Thoracic aorta (tissue), 2 donors: ENCODE measurements at regions not wholly inside any gene's neighbourhood (a gene's known extent, or its start where the extent isn't known, plus 50 kb on each side); places are given as distances from the start of the nearest gene placed in this dataset.

Experiments
- ATAC-seq: fragments of 150-250 bp; one replicate; pipeline ENCODE4 v1.8.0; 2017; ENCODE audit warnings: low read depth; ENCODE audit not compliant: insufficient number of reproducible peaks, low FRiP score
- DNase-seq: peaks from one replicate; pipeline ENCODE4 v3.0.0-alpha.2; 2020; ENCODE audit warnings: low spot score
- H3K27ac ChIP-seq, 2 donors: fragments of 200-600 bp; sonication (generic); 1 replicate in 1 of 2; 2 replicates in 1 of 2; pipeline ENCODE4 v1.5.1; 2016; ENCODE audit warnings: mild to moderate bottlenecking in 2 of 2, moderate library complexity in 2 of 2
- H3K27me3 ChIP-seq: fragments of 200-600 bp; sonication (generic); replicated peaks from 2 replicates; pipeline ENCODE4 v1.6.0; 2016; ENCODE audit warnings: mild to moderate bottlenecking; ENCODE audit not compliant: insufficient read depth
- H3K36me3 ChIP-seq: fragments of 200-600 bp; sonication (generic); one replicate; pipeline ENCODE4 v1.5.1; 2016
- H3K4me1 ChIP-seq, 2 donors: fragments of 200-600 bp; sonication (generic); 1 replicate in 1 of 2; 2 replicates in 1 of 2; pipeline versions ENCODE4 v1.5.1 to v1.6.0; 2016; ENCODE audit warnings: low read depth in 2 of 2, mild to moderate bottlenecking in 1 of 2; ENCODE audit not compliant: control insufficient read depth in 1 of 2
- H3K4me3 ChIP-seq: fragments of 200-600 bp; sonication (generic); 2 replicates; pipeline ENCODE4 v1.5.1; 2016; ENCODE audit warnings: mild to moderate bottlenecking
- H3K9me3 ChIP-seq: fragments of 200-600 bp; sonication (generic); 2 replicates; pipeline ENCODE4 v1.5.1; 2016
- CTCF ChIP-seq: fragments of 200-600 bp; sonication (generic); IDR thresholded peaks from one replicate; pipeline ENCODE4 v1.5.1; 2019; ENCODE audit warnings: antibody characterized with exemption

GRCh38 chr3:190197346-190197763, 76.7 kb upstream of the P3H2 start:
- no peak for TF ChIP-seq CTCF
- no peaks in the 10 kb centered on the region for H3K4me1 ChIP-seq
- H3K9me3 ChIP-seq = no peaks in the 10 kb centered on the region
- no peak for ATAC-seq
- H3K27ac ChIP-seq = no peak overlapping the region
- H3K4me3 ChIP-seq = no peak overlapping the region
- H3K27me3 ChIP-seq = no peaks in the 10 kb centered on the region
- DNase-seq = no peak
- no peaks in the 10 kb centered on the region for H3K36me3 ChIP-seq

GRCh38 chr3:190194506-190194905, 73.8 kb upstream of the P3H2 start:
- H3K4me3 ChIP-seq = no peak overlapping the region
- DNase-seq = no peak
- TF ChIP-seq CTCF = no peak
- no peak overlapping the region for H3K27ac ChIP-seq
- H3K4me1 ChIP-seq = no peaks in the 10 kb centered on the region
- H3K27me3 ChIP-seq = no peaks in the 10 kb centered on the region
- no peaks in the 10 kb centered on the region for H3K36me3 ChIP-seq
- no peaks in the 10 kb centered on the region for H3K9me3 ChIP-seq
- ATAC-seq = no peak

GRCh38 chr3:190193210-190193609, 72.5 kb upstream of the P3H2 start:
- Histone ChIP-seq H3K36me3 (no peaks in the 10 kb centered on the region), H3K27me3 (no peaks in the 10 kb centered on the region), H3K4me3 (no peak overlapping the region), H3K27ac (no peak overlapping the region), H3K9me3 (no peaks in the 10 kb centered on the region), H3K4me1 (no peaks in the 10 kb centered on the region)
- DNase-seq = no peak
- no peak for ATAC-seq
- no peak for TF ChIP-seq CTCF

DNA sequence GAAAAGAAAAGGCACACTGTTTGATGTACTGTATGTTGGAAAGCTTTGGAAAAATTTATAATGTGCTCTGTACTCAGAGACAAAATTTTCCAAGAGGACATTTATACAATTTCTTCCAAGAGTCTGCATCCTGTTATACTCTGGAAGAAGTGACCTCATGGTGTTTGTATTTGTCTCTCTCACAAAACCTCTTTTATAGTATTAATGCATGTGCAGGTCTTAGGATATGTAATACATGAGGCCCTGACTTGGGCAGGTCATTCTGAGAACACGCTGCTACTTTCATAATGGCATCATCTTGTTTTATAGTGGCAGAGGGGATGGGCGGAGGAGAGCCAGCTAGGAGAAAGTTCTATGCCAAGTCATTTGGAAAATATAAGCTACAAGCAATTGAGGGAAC, 72.0 kb upstream of the P3H2 start:
- Histone ChIP-seq H3K4me1 (no peaks in the 10 kb centered on the region), H3K9me3 (no peaks in the 10 kb centered on the region), H3K4me3 (no peak overlapping the region), H3K27me3 (no peaks in the 10 kb centered on the region), H3K27ac (no peak overlapping the region), H3K36me3 (no peaks in the 10 kb centered on the region)
- DNase-seq (no peak), ATAC-seq (no peak)
- TF ChIP-seq CTCF = no peak

DNA sequence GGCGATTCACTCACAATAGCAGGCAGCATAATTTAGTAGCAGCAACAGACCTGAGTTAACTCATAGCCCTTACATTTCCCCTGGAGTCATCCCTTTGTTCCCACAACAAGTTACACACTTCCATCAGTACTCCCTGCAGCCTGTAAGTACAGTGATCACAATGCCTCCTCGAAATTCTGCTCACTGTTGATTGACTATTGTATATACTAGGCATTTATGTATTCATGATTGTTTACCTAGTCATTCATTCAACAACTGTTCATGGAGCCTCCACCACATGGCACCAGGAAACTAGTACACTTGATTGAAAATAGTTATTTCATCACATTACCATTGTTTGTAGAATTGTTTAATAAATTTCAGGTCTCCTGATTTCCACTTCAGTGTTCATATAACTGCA, 71.4 kb upstream of the P3H2 start:
- ATAC-seq (no peak), DNase-seq (no peak)
- H3K27ac ChIP-seq = no peak overlapping the region
- H3K9me3 ChIP-seq = no peaks in the 10 kb centered on the region
- H3K4me1 ChIP-seq = no peaks in the 10 kb centered on the region
- no peak overlapping the region for H3K4me3 ChIP-seq
- no peak for TF ChIP-seq CTCF
- H3K36me3 ChIP-seq = no peaks in the 10 kb centered on the region
- H3K27me3 ChIP-seq = no peaks in the 10 kb centered on the region
